Inferior parietal cortex (tissue), 1 donor: ENCODE measurements at regions not wholly inside any gene's neighbourhood (a gene's known extent, or its start where the extent isn't known, plus 50 kb on each side); places are given as distances from the start of the nearest gene placed in this dataset.
"Not testable (repeated sequence)": the region's sequence is repeated elsewhere in the genome, so short reads cannot be mapped to it uniquely, and the experiment has no call there.

Experiments used
- DNase-seq: peaks from one replicate; pipeline ENCODE4 v3.0.0-alpha.2; 2016; ENCODE audit errors: extremely low spot score

DNA sequence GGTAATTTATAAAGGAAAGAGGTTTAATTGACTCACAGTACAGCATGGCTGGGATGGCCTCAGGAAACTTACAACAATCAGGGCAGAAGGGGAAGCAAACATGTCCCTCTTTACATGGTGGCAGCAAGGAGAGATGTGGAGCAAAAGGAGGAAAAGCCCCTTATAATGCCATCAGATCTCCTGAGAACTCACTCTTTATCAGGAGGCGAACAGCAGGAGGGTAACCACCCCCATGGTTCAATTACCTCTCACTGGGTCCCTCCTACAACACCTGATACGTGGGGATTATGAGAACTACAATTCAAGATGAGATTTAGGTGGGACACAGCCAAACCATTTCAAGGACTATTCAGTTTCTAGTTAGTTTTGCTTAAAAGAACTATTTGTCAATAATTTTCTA is 453.3 kb downstream of the C12orf50 start:
- DNase-seq: no peak

DNA sequence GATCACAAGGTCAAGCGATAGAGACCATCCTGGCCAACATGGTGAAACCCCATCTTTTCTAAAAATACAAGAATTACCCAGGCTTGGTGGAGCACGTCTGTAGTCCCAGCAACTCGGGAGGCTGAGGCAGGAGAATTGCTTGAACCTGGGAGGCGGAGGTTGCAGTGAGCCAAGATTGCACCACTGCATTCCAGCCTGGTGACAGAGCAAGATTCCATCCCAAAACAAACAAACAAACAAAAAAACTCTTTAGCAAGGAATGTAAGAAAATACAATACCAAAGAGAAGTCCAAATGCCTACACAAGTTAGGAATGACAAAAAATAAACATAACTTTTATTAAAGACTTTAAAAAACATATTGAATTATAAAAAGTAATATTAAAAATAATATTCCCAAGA is 462.3 kb downstream of the C12orf50 start:
- DNase-seq: not testable (repeated sequence)

DNA sequence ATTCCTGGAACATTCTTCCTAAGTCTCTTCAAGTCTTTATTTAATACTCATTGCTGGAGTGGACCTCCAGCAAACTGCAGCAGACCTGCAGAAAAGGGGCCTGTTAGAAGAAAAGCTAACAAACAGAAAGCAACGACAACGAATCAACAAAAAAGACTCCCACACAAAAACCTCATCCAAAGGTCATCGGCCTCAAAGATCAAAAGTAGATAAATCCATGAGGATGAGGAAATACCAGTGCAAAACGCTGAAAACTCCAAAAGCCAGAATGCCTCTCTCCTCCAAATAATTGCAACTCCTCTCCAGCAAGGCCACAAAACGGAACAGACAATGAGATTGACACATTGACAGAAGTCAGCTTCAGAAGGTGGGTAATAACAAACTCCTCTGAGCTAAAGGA is 472.2 kb downstream of the C12orf50 start:
- no peak for DNase-seq

DNA sequence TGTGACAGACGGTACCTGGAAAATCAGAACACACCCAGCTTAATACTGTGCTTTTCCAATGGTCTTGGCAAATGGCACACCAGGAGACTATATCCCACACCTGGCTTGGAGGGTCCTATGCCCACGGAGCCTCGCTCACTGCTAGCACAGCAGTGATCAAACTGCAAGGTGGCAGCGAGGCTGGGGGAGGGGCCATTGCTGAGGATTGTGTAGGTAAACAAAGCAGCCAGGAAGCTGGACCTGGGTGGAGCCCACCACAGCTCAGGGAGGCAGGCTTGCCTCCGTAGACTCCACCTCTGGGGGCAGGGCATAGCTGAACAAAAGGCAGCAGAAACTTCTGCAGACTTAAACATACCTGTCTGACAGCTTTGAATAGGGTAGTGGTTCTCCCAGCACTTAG is 498.0 kb downstream of the C12orf50 start:
- DNase-seq: not testable (repeated sequence)

DNA sequence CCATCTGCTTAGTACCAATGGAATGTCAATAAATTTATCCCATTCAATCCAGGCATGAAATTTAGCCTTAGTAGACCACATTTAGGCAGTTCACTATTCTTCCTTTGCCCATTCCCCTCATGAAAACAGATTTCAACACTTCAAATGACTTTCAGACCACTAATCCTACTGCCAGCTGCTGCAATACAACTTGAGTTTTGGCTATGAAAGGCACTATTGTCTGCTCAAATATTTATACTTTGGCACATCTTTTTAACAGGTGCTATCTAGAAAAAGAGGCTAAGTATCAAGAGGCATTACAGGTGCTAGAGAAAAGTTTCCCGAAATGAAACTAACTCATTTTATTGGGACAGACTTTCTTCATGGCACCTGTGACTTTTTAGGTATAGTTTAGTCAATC is 499.8 kb downstream of the C12orf50 start:
- no peak for DNase-seq

DNA sequence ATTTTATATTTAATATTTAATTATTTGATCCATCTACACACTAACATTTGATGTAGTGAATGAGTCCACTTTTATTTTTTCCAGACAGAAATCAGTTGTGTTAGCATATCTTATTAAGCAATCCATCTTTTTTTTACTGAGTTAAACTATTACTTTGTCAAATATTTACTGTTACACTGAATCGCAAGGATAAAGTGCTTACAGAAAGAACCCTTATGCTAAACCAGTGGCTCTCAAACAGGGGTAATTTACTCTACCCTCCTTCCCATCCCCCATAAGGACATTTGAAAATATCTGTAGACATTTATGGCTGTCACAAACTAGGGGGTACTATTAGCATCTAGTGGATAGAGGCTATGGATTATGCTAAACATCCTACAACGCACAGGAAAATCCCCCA is 508.2 kb downstream of the C12orf50 start:
- DNase-seq: no peak

DNA sequence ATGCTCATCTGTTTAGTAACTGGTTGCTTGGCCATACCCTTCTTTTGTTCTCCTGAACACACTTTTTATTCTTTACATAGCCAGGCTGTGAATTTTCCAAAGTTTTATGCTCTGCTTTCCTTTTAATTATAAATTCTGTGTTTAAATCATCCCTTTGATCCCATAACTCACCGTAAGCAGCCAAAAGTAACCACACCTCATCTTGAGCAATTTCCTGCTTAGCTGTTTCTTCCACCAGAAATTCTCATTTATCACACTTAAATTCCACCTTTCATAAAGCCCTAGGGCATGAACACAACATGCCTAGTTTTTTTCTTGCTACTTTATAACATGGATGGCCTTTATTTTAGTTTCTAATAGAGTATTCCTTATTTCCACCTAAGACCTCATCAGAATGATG is 510.7 kb downstream of the C12orf50 start:
- DNase-seq: no peak

DNA sequence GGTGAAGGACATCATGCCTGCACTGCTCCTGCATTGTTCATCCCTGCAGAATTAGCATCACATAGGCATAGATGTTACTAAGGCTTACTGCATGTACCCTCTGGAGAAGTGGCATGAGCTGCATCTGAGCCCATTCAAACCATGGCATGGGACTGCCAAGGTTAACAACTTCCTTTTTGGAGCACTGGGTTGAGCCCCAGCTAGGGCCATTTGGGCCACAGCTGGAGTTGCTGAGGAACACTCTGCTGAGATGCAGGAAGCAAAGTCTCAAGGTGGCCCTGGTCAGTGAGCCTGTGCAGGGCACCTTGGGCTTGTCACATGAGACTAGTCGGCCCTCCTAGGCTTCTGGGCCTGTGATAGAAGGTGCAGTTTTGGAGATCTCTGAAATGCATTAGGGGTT is 511.2 kb downstream of the C12orf50 start:
- no peak for DNase-seq

DNA sequence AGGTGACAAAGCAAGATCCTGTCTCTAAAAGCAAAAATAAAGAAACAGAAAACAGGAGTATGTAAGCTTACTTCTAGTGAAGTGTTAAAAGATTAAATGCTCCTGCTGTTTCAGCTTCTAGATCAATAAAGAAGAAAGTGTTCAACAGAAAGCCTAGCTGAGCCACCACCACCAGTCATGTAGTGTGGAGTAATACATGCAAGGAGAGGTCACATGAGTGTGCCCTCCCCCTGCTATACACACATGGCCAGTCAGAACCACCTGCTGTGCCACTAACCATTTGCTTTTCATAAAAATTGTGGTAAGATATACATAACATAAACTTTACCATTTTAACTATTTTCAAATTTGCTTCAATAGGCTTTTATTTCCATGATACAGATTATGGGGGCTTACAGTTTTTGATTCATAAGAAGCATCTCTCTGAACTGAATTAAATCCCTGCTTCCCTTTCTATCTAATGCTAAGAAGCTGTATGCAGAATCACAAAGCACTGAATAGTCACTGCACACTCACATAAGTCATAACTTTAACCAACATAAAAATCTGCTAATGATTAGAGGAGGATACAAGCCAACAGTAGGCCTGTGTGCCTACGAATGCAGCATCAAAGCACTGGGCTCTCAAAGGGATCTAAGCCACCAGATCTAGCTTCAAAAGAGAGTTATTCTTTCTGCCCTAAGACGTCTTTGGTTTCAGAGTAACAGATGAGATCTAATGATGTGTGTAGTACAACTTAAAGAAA is 515.5 kb downstream of the C12orf50 start:
- no peak for DNase-seq

DNA sequence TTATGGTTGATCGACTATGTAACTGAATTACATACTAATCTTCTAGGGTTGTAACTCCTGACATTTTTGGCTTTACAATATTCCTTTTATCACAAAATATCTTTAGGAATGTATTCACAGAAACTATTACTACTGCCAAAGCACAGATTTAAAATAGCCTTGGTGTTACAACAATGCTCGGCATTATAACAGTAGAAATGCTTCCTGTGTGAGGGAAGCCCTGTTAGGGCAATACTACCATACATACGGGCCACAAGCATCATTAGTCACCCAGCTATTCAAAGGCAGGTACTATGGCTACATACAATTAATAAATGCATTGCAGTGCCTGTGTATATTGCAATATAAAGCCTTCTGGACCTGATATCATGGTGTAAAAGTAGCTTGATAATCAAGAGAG is 517.8 kb downstream of the C12orf50 start:
- no peak for DNase-seq

DNA sequence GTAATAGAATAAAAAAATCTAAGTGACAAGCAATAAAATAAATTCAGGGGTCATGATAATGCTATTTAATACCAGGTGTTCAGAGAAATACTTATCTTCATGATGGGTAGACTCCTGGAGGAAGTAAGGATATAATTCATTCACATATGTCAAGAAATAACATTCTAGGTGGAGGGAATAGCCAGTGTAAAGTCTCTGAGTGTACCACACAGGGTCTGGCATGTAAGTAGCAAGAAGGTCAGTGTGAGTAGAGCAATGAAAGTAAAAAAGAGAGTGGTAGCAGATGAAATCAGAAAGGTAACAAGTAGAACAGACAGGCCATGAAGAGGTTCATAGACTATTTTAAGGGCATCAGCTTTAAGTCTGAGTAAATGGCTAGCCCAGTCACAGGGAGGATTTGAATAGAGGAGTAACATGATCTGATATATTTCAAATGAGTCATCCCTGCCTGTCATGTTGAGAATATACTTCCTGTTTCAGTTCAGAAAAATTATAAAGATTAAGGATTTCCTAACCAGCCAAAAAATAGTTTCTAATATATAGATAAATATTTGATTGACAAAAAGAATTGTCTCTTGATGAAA is 519.9 kb downstream of the C12orf50 start:
- no peak for DNase-seq

DNA sequence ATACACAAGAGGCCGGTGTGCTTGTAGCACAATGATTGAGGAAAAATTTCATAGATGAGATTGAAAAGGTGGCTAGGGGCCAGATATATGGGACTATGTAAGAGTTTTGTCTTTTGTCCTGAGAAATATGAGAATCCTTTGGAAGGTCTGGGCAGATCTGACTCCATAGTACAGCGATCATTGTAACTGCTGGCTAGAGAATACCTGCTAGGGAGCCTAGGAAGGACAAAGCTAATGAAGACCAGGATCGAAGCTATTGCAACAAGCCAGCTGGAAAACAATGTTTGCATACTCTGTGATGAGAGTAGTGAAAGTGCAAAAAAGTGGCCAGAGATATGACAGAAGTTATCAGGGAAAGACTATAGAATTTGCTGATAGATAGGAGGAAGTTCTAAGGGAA is 537.6 kb downstream of the C12orf50 start:
- DNase-seq: no peak

DNA sequence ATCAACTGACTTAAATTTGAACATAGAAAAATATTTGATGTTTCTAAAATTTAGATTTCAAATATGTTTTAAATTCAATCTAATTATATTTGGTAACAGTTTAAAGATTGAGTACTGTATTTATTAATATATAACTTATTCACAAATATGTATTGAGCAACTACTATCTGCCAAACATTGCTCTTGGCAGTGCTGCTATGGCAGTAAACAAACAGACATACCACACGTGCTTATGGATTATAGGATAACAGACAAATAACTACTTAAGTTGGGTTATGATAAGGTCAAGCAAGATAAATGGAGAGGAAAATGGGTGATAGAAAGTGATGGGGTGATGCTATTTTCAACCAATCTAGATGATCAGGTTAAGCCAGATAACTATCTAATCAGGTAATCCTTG is 538.1 kb downstream of the C12orf50 start:
- no peak for DNase-seq

DNA sequence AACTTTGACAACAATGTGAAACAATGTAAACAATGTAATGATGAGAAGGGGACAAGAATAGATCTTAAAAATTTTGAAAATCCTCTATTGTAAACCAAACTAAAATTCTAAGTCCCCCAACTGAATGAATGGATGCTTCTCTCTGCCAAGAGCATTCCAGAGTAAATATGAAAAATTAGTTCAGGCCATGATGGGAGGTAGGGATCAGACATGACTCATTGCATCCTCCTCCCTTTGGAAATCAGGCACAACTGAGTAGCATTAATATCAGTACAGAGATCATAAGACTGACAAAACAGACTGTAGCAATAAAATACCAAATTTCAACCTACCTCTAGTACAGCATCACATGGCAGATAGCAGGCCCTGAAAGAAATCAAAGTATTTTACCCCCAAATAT is 559.9 kb downstream of the C12orf50 start:
- DNase-seq: no peak

DNA sequence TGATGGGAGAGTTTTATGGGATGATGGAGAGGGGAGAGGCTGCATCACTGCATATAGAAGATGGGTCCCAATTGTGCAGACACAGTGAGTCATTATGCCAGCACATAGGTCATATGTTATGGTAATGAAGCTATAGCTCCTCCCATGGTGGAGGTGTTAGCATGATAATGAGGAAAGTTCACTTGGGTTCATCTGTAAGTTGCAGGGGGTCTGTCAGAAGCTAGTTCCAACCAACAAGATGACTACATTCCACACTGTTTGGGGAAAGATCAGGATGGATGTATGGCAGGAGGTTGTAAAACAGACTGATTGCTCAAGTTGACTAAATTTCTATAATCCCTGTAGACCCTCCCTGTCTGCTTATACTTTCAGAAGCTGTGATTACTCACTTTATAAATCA is 561.3 kb downstream of the C12orf50 start:
- no peak for DNase-seq

DNA sequence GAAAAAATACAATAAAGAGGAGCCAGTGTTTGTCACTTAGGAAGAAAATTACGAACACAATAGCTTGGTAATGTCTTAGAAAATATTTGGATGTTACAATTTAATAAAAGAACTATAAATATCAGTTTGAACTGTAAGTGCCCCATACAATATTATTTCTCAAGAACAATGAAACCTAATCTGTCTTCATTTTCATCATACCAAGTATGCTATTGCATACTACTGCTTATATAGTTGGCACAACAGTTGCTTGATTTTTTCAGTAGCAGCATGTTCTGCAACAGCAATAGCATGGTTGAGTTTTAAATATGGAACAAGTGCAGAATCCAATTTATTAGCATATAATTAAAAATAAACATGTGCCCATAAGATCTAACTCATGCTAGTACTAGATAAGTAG is 564.6 kb downstream of the C12orf50 start:
- no peak for DNase-seq

DNA sequence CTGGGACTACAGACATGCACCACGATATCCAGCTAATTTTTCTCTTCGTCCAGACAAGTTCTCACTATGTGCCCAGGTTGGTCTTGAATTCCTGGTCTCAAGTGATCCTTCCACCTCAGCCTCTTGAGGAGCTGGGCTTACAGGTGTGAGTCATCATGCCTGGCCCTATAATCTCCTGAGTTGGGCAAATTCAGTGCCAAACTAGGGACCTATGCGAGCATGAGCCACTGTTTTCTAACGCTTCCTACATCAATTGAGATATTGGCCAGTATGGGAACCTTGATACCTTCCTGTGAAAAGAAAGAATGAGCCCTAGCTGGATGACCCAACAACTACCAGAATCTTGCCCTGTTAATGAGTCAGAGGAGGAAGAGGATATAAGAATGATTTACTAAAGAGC is 585.2 kb downstream of the C12orf50 start:
- no peak for DNase-seq

DNA sequence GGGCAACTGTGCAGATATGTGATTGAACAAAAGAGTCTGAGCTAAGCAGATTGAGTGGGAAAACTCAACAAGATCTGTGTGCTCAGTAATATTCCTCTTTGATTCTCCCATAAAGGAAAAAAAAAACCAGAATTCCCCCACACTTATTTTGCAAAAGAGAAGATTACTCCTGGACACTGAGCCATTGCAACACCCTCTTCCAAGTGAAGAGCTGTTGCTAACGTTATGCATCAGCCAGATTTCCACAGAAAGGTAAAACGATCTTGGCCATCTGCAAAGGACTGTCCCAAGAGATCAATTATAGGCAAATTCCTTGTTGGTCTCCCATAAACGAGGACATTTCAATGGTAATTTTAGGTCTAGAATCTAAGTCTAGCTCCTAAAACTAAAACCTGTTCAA is 587.7 kb downstream of the C12orf50 start:
- DNase-seq: no peak

DNA sequence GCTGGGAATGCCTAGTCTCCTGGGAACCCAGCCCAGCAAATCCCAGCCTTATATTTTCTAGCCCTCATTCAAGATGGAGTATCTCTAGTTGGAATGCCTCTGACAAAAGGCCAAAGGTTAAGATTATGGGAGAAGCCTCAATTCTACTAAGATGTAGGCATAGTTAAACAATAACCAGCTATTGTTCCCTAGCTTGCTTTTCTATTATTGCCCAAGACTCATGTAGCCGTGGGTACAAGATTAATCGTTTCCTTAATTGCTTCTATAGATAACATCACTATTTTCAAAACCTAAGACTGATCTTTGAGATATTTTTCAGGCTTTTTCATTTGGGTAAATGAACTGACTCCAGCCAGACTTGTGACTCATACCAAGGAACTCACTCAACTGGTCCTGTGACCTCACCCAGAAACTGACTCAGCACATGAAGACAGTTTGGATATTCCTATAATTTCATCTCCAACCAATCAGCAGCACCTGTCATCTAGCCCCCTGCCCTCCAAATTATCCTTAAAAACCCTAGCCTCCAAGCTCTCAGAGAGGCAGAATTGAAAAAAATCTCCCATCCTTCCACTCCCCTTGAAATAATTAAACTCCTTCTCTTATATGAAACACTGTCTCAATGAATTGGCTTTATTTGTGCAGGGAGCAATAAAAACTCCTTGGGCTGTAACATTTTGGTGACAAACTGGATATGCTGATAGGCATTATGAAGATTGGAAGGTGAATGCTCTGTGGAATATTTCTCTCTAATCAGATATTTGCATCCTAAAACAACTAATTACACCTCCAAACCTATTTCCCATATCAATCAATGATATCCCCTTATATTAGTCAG is 589.0 kb downstream of the C12orf50 start:
- DNase-seq: no peak

DNA sequence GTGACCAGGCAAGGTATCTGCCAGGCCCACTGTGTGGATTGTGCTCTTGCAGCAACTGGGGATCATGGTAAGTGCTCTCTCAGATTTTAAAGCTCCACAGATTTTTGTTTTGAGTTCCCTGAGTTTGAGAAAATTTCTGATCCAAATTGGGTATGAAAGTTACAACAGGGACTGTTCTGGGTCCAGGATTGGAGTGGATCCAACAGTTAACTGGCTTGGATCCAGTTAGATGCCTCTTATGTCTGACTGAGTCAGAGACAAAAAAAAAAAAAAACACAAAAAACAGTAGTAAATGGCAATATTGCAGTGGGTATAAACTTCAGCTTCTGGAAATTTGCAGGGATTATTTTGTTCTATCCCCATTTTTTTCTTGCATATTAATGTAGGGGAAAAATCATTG is 598.8 kb downstream of the C12orf50 start:
- DNase-seq: no peak

DNA sequence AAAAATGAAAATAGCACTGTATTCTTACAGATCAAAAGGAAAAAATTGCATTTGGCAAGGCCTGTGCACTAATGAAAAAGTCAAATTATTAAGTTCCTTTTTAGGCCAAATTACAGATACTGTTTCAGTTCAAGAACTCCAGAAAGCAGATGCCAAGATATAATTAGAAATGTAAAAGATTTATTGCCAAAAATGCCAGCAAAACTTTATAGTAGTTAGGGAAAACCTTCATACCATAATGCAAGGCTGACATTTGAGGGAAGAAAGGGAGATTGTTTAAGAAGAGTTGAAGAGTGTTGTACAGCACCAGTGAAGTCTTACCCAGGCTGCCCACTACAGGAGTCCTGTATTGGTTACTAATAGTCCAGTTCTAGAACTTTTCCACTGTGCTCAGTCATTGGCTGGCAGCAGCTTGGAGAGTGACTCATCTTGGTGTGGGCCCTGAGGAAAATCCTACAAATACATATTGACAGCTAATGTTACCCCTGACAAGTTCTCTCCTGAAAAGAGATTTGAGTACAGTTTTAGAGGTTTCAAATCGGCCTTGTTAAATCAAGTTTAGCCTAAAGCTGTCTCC is 600.4 kb downstream of the C12orf50 start:
- no peak for DNase-seq

DNA sequence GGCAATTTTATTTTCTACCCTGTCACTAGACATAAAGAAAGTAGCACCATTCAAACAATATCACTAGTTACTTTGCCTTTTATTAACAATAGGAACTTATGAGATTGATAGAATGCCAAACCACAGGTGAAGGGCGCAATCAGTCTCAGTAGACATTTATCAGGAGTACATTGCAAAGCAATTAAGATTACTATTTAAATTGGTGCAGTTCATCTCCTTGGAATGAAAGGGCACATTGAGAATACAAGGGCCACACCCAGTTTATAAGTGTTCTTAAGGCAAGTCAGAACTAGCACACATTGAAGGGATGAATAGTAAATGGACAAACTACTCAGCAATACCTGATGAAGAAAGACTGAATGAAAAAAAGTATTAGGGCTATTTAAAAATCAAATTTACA is 601.4 kb downstream of the C12orf50 start:
- DNase-seq: no peak
